CD14-positive monocyte (primary cell): ENCODE measurements at regions not wholly inside any gene's neighbourhood (a gene's known extent, or its start where the extent isn't known, plus 50 kb on each side); places are given as distances from the start of the nearest gene placed in this dataset.
A peak's percentile ranks its signal among the peaks of the same experiment; 100 is the strongest.

ENCODE experiments used
- DNase-seq, 3 donors: peaks; one replicate each; pipeline ENCODE4 v3.0.0-alpha.2; 2011 to 2022
- H2AFZ ChIP-seq: 2 replicates; pipeline ENCODE4 v1.6.0; 2012; ENCODE audit warnings: mild to moderate bottlenecking, low read depth, low read length, inconsistent platforms; ENCODE audit not compliant: insufficient read depth, poor library complexity, severe bottlenecking
- H3K27ac ChIP-seq, 2 donors: 1 replicate in 1 of 2; 2 replicates in 1 of 2; pipeline ENCODE4 v1.5.1; 2012 to 2013; ENCODE audit warnings: low read length in 2 of 2, control low read depth in 1 of 2, inconsistent platforms in 1 of 2, low read depth in 1 of 2, mild to moderate bottlenecking in 1 of 2
- H3K27me3 ChIP-seq, 2 donors: one replicate each; pipeline versions ENCODE4 v1.6.0 to v1.6.1; 2011 to 2013; ENCODE audit warnings: low read length in 2 of 2; ENCODE audit not compliant: control insufficient read depth in 2 of 2, insufficient read depth in 2 of 2
- H3K36me3 ChIP-seq, 2 donors: replicated peaks in 1 of 2; 1 replicate in 1 of 2; 2 replicates in 1 of 2; pipeline versions ENCODE4 v1.5.1 to v1.6.1; 2012 to 2013; ENCODE audit warnings: low read length in 2 of 2, control low read depth in 1 of 2, inconsistent platforms in 1 of 2, mild to moderate bottlenecking in 1 of 2; ENCODE audit not compliant: insufficient read depth in 2 of 2, control insufficient read depth in 1 of 2
- H3K4me1 ChIP-seq, 2 donors: 1 replicate in 1 of 2; 2 replicates in 1 of 2; pipeline versions ENCODE4 v1.5.1 to v1.6.1; 2012 to 2013; ENCODE audit warnings: low read length in 2 of 2, control low read depth in 1 of 2, inconsistent platforms in 1 of 2, mild to moderate bottlenecking in 1 of 2, moderate library complexity in 1 of 2; ENCODE audit not compliant: insufficient read depth in 2 of 2, control insufficient read depth in 1 of 2
- H3K4me2 ChIP-seq: replicated peaks from 2 replicates; pipeline ENCODE3; 2012; ENCODE audit warnings: low read length, moderate library complexity, mild to moderate bottlenecking; ENCODE audit not compliant: poor library complexity, severe bottlenecking; ENCODE audit errors: extremely low read depth
- H3K4me3 ChIP-seq, 3 experiments: fragments of 200-600 bp in 1 of 3; sonication (generic) in 1 of 3; replicated peaks in 1 of 3; 1 replicate in 2 of 3; 2 replicates in 1 of 3; pipeline ENCODE4 v1.5.1; 2011 to 2013; ENCODE audit warnings: low read length in 3 of 3, mild to moderate bottlenecking in 3 of 3, control low read depth in 2 of 3, low read depth in 2 of 3, inconsistent platforms in 1 of 3, moderate library complexity in 1 of 3
- H3K79me2 ChIP-seq: 2 replicates; pipeline ENCODE4 v1.6.0; 2012; ENCODE audit warnings: mild to moderate bottlenecking, control low read depth, inconsistent platforms, low read length, moderate library complexity; ENCODE audit not compliant: insufficient read depth
- H3K9ac ChIP-seq: 2 replicates; pipeline ENCODE4 v1.6.0; 2017; ENCODE audit warnings: low read length, mild to moderate bottlenecking; ENCODE audit not compliant: insufficient read depth, poor library complexity, severe bottlenecking
- H3K9me3 ChIP-seq, 2 donors: replicated peaks in 1 of 2; 1 replicate in 1 of 2; 2 replicates in 1 of 2; pipeline versions ENCODE4 v1.5.1 to v1.6.1; 2012 to 2013; ENCODE audit warnings: low read length in 2 of 2, control low read depth in 1 of 2; ENCODE audit not compliant: control insufficient read depth in 1 of 2, insufficient read depth in 1 of 2
- H4K20me1 ChIP-seq: 2 replicates; pipeline ENCODE4 v1.6.0; 2012; ENCODE audit warnings: mild to moderate bottlenecking, low read length, control low read depth, moderate library complexity; ENCODE audit not compliant: insufficient read depth
- H3K27ac Mint-ChIP-seq, 7 donors: one replicate each; pipeline ENCODE4 v1.8.0; 2020; ENCODE audit warnings: mild to moderate bottlenecking in 7 of 7, mixed read lengths in 7 of 7, moderate library complexity in 6 of 7, inconsistent platforms in 2 of 7
- H3K27me3 Mint-ChIP-seq, 3 donors: one replicate each; pipeline ENCODE4 v1.8.0; 2021 to 2022; ENCODE audit warnings: low read depth in 3 of 3, mild to moderate bottlenecking in 3 of 3, mixed read lengths in 3 of 3, moderate library complexity in 3 of 3, inconsistent platforms in 1 of 3
- H3K36me3 Mint-ChIP-seq, 2 donors: one replicate each; pipeline ENCODE4 v1.8.0; 2020; ENCODE audit warnings: mixed read lengths in 2 of 2, inconsistent platforms in 1 of 2, mild to moderate bottlenecking in 1 of 2
- H3K4me1 Mint-ChIP-seq: one replicate; pipeline ENCODE4 v1.8.0; 2020; ENCODE audit warnings: mild to moderate bottlenecking, mixed read lengths
- H3K4me3 Mint-ChIP-seq, 2 donors: one replicate each; pipeline ENCODE4 v1.8.0; 2020; ENCODE audit warnings: mild to moderate bottlenecking in 2 of 2, mixed read lengths in 2 of 2, moderate library complexity in 1 of 2
- H3K9me3 Mint-ChIP-seq, 7 donors: one replicate each; pipeline ENCODE4 v1.8.0; 2020 to 2022; ENCODE audit warnings: mixed read lengths in 7 of 7, mild to moderate bottlenecking in 6 of 7, moderate library complexity in 6 of 7, inconsistent platforms in 2 of 7
- CTCF ChIP-seq: fragments of 200-600 bp; IDR thresholded peaks from one replicate; pipeline ENCODE4 v1.8.0; 2022; ENCODE audit warnings: antibody characterized with exemption, mild to moderate bottlenecking
- WGBS: methylation state at CpG from one replicate; pipeline ENCODE4 v1.1.5; 2013; ENCODE audit warnings: missing lambda C conversion rate; ENCODE audit not compliant: insufficient coverage; 5-methylcytosine and 5-hydroxymethylcytosine counted together
- intact Hi-C, 2 donors: fragments of 100-400 bp; cut with micrococcal nuclease; formaldehyde crosslinking; loops; one replicate each; pipeline versions ENCODE4 v1.15.0 to v1.15.1; 2023

DNA sequence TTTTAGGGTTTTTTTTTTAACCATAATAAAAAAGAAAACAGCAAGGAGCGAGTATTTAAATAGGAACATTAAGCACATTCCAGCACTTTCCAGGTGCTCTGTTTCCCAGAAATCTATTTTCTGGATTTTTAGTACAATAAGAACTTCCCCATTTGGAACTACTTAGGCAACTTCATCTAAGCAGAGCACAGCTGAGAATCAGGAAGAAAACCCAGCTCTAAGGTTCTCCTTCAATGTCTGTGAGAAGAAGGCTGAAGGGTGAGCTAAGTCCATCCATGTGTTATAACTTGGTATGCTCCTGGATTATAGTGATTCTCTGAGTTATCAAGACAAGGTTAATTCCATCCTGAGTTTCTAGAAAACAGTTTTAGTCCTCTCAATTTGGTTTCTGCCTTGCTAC, 181.9 kb downstream of the CYP26A1 start:
- TF ChIP-seq CTCF: no peak
- H3K79me2 ChIP-seq: no peaks in the 10 kb centered on the region
- no CpG with 5 or more reads among the region's 1 CpG for WGBS
- no peak overlapping the region for H2AFZ ChIP-seq
- no peaks in the 10 kb centered on the region for H3K27me3 ChIP-seq
- H3K36me3 ChIP-seq: no peaks in the 10 kb centered on the region
- H3K4me3 ChIP-seq: no peak overlapping the region
- H4K20me1 ChIP-seq: no peaks in the 10 kb centered on the region
- Mint-ChIP-seq H3K27me3 (peaks cover 0 to 2% (median 0%) of the 10 kb centered on the region in 3 donors), H3K36me3 (no peaks in the 10 kb centered on the region), H3K27ac (peak overlapping the region in 1 of 7 donors; percentile 54), H3K4me1 (peaks cover 6% of the 10 kb centered on the region), H3K4me3 (no peak overlapping the region), H3K9me3 (peaks cover 0 to 3% (median 0%) of the 10 kb centered on the region in 7 donors)
- no peaks in the 10 kb centered on the region for H3K4me1 ChIP-seq
- no peak overlapping the region for H3K4me2 ChIP-seq
- no peak overlapping the region for H3K9ac ChIP-seq
- H3K9me3 ChIP-seq: no peaks in the 10 kb centered on the region
- H3K27ac ChIP-seq: no peak overlapping the region
- intact Hi-C loops: no loop called here
- peak in 2 of 3 donors; percentile 8 to 16 for DNase-seq
